CD8-positive, alpha-beta memory T cell (primary cell): ENCODE measurements at regions not wholly inside any gene's neighbourhood (a gene's known extent, or its start where the extent isn't known, plus 50 kb on each side); places are given as distances from the start of the nearest gene placed in this dataset.

Experiments used
- CTCF ChIA-PET: fragments of 350-600 bp; sonication (Branson Sonifier 250); formaldehyde crosslinking; loops from one replicate; lab custom pipeline; 2021; ENCODE audit warnings: antibody characterized with exemption; lab: Charles Lee
- POLR2A ChIA-PET: fragments of 350-600 bp; sonication (Branson Sonifier 250); formaldehyde crosslinking; loops from one replicate; lab custom pipeline; 2021; ENCODE audit warnings: antibody characterized with exemption; lab: Charles Lee
- DNase-seq, 5 donors: peaks; one replicate each; pipeline versions ENCODE4 v3.0.0 to v3.0.0-alpha.2; 2020 to 2022; ENCODE audit warnings: mixed read lengths in 1 of 5
- H3K27ac ChIP-seq: one replicate; pipeline ENCODE4 v1.7.0; 2013; ENCODE audit warnings: low read depth, mild to moderate bottlenecking, low read length, moderate library complexity
- H3K27me3 ChIP-seq: 2 replicates; pipeline ENCODE4 v1.7.0; 2013; ENCODE audit warnings: low read length, mild to moderate bottlenecking; ENCODE audit not compliant: insufficient read depth, poor library complexity, severe bottlenecking
- H3K36me3 ChIP-seq: 2 replicates; pipeline ENCODE4 v1.7.0; 2013; ENCODE audit warnings: mild to moderate bottlenecking, low read length, moderate library complexity; ENCODE audit not compliant: insufficient read depth
- H3K4me1 ChIP-seq: 2 replicates; pipeline ENCODE4 v1.7.0; 2013; ENCODE audit warnings: mild to moderate bottlenecking, low read length, moderate library complexity; ENCODE audit not compliant: insufficient read depth
- H3K4me3 ChIP-seq: 2 replicates; pipeline ENCODE4 v1.7.0; 2013; ENCODE audit warnings: mild to moderate bottlenecking, low read length
- H3K9me3 ChIP-seq: 2 replicates; pipeline ENCODE4 v1.7.0; 2013; ENCODE audit warnings: mild to moderate bottlenecking, low read length
- H3K27ac Mint-ChIP-seq, 8 donors: one replicate each; pipeline ENCODE4 v1.8.0; 2020 to 2021; ENCODE audit warnings: mixed read lengths in 8 of 8, mild to moderate bottlenecking in 6 of 8, inconsistent platforms in 3 of 8, moderate library complexity in 3 of 8
- H3K27me3 Mint-ChIP-seq, 2 donors: one replicate each; pipeline ENCODE4 v1.8.0; 2020 to 2021; ENCODE audit warnings: mixed read lengths in 2 of 2, mild to moderate bottlenecking in 1 of 2, moderate library complexity in 1 of 2
- H3K36me3 Mint-ChIP-seq, 3 donors: one replicate each; pipeline ENCODE4 v1.8.0; 2020 to 2021; ENCODE audit warnings: mixed read lengths in 3 of 3, inconsistent platforms in 1 of 3, mild to moderate bottlenecking in 1 of 3
- H3K4me1 Mint-ChIP-seq, 3 donors: one replicate each; pipeline ENCODE4 v1.8.0; 2020 to 2021; ENCODE audit warnings: mixed read lengths in 3 of 3, inconsistent platforms in 1 of 3, mild to moderate bottlenecking in 1 of 3
- H3K4me3 Mint-ChIP-seq, 7 donors: one replicate each; pipeline ENCODE4 v1.8.0; 2020 to 2021; ENCODE audit warnings: mixed read lengths in 7 of 7, mild to moderate bottlenecking in 6 of 7, moderate library complexity in 4 of 7, inconsistent platforms in 2 of 7
- H3K9me3 Mint-ChIP-seq, 5 donors: one replicate each; pipeline ENCODE4 v1.8.0; 2020 to 2022; ENCODE audit warnings: mixed read lengths in 5 of 5, mild to moderate bottlenecking in 3 of 5, moderate library complexity in 2 of 5, inconsistent platforms in 1 of 5

DNA sequence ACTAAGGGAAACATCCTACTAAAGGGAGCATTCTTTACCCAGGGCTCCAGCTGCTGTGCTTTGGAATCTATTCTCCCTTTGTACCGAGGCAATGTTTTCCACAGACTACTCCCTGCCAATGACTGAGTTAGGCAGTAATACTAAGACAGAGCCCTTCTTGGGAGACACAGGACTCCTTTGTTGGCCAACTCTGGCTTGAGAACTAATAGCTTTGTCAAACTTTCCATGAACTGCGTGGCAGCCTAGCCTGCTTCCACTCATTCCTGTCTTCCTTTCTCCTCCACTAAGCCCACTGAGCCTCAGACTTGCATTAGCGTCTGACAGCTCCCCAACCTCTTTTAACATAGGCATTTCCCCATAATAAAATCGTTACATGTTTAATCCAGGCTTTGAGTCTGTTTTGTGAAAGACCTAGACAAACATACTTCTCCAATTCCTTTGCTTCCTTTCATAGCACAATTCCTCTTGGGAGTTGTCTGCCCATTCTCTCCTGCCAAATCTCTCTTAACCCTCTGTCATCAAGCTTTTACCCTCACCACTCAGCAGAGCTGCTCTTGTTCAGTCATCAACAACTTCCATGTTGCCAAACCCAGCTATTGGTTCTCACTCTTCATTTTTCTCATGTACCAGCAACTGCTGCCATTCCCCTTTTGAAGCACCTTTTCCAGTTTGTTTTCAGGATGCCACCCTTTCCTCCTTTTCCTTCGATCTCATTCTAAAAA lies 300.3 kb upstream of the IGFBP7 start:
- no peaks in the 10 kb centered on the region for H3K4me1 ChIP-seq
- H3K27me3 ChIP-seq, result no peaks in the 10 kb centered on the region
- no peaks in the 10 kb centered on the region for H3K9me3 Mint-ChIP-seq
- POLR2A ChIA-PET, result no interaction called here
- CTCF ChIA-PET, result no interaction called here
- H3K4me1 Mint-ChIP-seq, result no peaks in the 10 kb centered on the region
- H3K9me3 ChIP-seq, result no peaks in the 10 kb centered on the region
- no peaks in the 10 kb centered on the region for H3K36me3 Mint-ChIP-seq
- H3K36me3 ChIP-seq, result no peaks in the 10 kb centered on the region
- no peak overlapping the region for H3K27ac Mint-ChIP-seq
- no peak overlapping the region for H3K4me3 ChIP-seq
- no peak overlapping the region for H3K4me3 Mint-ChIP-seq
- no peak overlapping the region for H3K27ac ChIP-seq
- no peaks in the 10 kb centered on the region for H3K27me3 Mint-ChIP-seq
- no peak for DNase-seq

DNA sequence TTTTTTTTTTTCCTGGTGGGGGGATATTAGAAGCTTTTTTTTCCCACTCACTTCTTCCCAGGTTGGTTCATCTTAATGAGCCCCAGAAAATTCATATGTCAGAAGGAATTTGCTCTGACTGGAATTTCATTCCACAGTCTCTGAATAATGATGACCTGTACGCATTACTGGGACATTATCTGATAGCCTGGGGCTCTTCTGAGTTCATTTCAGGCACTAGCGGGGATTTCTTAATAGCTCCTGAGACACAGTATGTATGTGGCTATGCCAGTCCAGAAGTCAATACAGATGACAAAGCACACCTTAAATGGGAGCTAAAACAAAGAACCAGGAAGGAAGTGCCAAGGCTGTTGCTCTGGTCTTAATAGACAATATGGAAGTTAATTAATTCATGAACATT lies 295.2 kb upstream of the IGFBP7 start:
- no peak for DNase-seq
- Histone ChIP-seq H3K4me3 (no peak overlapping the region), H3K27me3 (no peaks in the 10 kb centered on the region), H3K4me1 (no peaks in the 10 kb centered on the region), H3K27ac (no peak overlapping the region), H3K9me3 (no peaks in the 10 kb centered on the region), H3K36me3 (no peaks in the 10 kb centered on the region)
- H3K4me1 Mint-ChIP-seq, result no peaks in the 10 kb centered on the region
- peaks cover 0 to 4% (median 2%) of the 10 kb centered on the region in 5 donors for H3K9me3 Mint-ChIP-seq
- H3K27me3 Mint-ChIP-seq, result peaks cover 0 to 2% of the 10 kb centered on the region in 2 donors
- H3K4me3 Mint-ChIP-seq, result no peak overlapping the region
- CTCF ChIA-PET, result no interaction called here
- H3K27ac Mint-ChIP-seq, result no peak overlapping the region
- POLR2A ChIA-PET, result no interaction called here
- H3K36me3 Mint-ChIP-seq, result no peaks in the 10 kb centered on the region

DNA sequence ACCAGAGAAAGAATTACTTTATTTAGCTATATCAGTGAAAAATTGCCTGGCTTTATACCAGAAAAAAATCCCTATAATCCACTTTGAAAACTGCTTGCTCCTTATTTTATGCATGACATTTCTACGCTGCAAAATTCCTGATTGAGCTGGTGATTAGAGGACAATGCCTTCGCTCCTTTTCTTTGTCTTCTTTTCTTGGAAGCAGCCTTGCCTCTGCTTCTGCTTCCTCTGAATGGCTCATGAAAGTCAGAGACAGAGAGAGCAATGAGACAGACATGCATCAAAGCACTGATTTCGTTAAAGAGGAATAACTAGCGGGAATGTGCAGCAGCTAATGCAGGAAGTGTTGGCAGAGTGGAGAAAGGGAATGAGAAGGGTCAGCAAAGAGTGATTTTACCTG lies 294.3 kb upstream of the IGFBP7 start:
- H3K27ac Mint-ChIP-seq, result no peak overlapping the region
- Histone ChIP-seq H3K4me3 (no peak overlapping the region), H3K36me3 (no peaks in the 10 kb centered on the region), H3K4me1 (no peaks in the 10 kb centered on the region), H3K27ac (no peak overlapping the region), H3K27me3 (no peaks in the 10 kb centered on the region), H3K9me3 (no peaks in the 10 kb centered on the region)
- H3K4me1 Mint-ChIP-seq, result no peaks in the 10 kb centered on the region
- peaks cover 0 to 2% of the 10 kb centered on the region in 2 donors for H3K27me3 Mint-ChIP-seq
- CTCF ChIA-PET, result interaction anchor here (1.0 kb wide), 1 partner anchor 8 kb away, joined by 3 read pairs; no protein-coding TSS in a partner anchor
- H3K9me3 Mint-ChIP-seq, result peaks cover 0 to 4% (median 2%) of the 10 kb centered on the region in 5 donors
- no peak for DNase-seq
- POLR2A ChIA-PET, result no interaction called here
- no peak overlapping the region for H3K4me3 Mint-ChIP-seq
- no peaks in the 10 kb centered on the region for H3K36me3 Mint-ChIP-seq

DNA sequence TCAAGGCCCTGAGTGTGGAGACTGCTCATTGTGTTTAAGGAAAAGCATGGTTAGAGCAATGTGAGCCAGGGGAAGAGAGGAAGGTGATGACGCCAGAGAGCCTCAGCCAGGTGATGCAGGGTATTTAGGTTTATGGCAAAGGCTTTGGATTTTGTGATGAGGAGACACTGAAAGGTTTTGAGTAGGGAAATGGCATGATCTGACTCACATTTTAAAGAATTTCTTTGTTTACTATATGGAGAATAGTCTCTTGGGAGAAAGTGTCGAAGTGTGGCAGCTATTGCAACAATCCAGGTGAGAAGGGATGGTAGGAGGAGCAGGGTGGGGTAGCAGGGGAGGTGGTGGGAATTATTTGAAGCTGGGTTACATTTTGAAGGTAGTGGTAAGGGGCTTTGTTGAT lies 293.4 kb upstream of the IGFBP7 start:
- Mint-ChIP-seq H3K36me3 (no peaks in the 10 kb centered on the region), H3K4me1 (no peaks in the 10 kb centered on the region), H3K9me3 (peaks cover 0 to 4% (median 2%) of the 10 kb centered on the region in 5 donors), H3K4me3 (no peak overlapping the region), H3K27me3 (peaks cover 0 to 2% of the 10 kb centered on the region in 2 donors), H3K27ac (no peak overlapping the region)
- Histone ChIP-seq H3K4me3 (no peak overlapping the region), H3K36me3 (no peaks in the 10 kb centered on the region), H3K27ac (no peak overlapping the region), H3K9me3 (no peaks in the 10 kb centered on the region), H3K4me1 (no peaks in the 10 kb centered on the region), H3K27me3 (no peaks in the 10 kb centered on the region)
- ChIA-PET POLR2A (no interaction called here), CTCF (interaction anchor here (1.0 kb wide), 1 partner anchor 9 kb away, joined by 3 read pairs; no protein-coding TSS in a partner anchor)
- no peak for DNase-seq

DNA sequence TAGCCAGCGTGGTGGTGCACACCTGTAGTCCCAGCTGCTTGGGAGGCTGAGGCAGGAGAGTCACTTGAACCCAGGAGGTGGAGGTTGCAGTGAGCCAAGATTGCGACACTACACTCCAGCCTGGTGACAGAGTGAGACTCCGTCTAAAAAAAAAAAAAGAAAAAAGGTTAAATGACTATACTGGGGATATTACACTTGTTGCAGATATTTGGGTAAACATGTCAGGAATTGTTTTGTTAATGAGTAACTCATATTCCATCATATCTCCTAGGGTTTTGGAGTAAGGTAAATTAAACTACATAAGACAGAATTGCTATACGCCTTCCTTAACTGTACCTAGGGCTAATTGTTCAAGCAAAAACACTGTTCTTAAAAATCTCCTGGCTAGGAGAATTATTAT lies 291.4 kb upstream of the IGFBP7 start:
- no peak for DNase-seq
- Histone ChIP-seq H3K4me3 (no peak overlapping the region), H3K9me3 (no peaks in the 10 kb centered on the region), H3K36me3 (no peaks in the 10 kb centered on the region), H3K27ac (no peak overlapping the region), H3K27me3 (no peaks in the 10 kb centered on the region), H3K4me1 (no peaks in the 10 kb centered on the region)
- CTCF ChIA-PET, result no interaction called here
- peaks cover 0 to 2% of the 10 kb centered on the region in 2 donors for H3K27me3 Mint-ChIP-seq
- H3K36me3 Mint-ChIP-seq, result no peaks in the 10 kb centered on the region
- POLR2A ChIA-PET, result no interaction called here
- H3K4me1 Mint-ChIP-seq, result no peaks in the 10 kb centered on the region
- H3K4me3 Mint-ChIP-seq, result no peak overlapping the region
- H3K27ac Mint-ChIP-seq, result no peak overlapping the region
- H3K9me3 Mint-ChIP-seq, result peaks cover 0 to 4% (median 2%) of the 10 kb centered on the region in 5 donors

DNA sequence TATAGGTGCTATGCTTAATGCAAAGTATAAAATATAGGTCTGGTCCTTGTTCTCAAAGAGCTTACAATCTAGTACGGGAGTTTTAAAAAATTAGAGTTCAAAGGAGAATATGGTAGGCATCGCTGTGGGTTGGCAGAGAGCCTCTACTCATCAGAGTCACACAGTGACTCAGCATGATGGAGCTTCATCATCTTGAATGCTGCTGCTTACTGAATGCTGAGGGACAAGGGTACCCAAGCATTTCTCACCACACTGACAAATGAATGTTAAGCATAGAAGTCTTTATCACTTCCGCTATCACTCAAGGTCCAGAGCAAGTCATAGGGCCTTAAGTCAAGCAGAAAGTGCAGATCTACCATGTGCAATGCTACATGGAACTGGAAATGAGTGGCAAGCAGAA lies 268.6 kb upstream of the IGFBP7 start:
- ChIA-PET POLR2A (no interaction called here), CTCF (no interaction called here)
- Mint-ChIP-seq H3K36me3 (no peaks in the 10 kb centered on the region), H3K27ac (no peak overlapping the region), H3K4me3 (no peak overlapping the region), H3K27me3 (peaks cover 0 to 1% of the 10 kb centered on the region in 2 donors), H3K4me1 (no peaks in the 10 kb centered on the region), H3K9me3 (peaks cover 0 to 7% (median 0%) of the 10 kb centered on the region in 5 donors)
- no peaks in the 10 kb centered on the region for H3K27me3 ChIP-seq
- H3K4me3 ChIP-seq, result no peak overlapping the region
- no peaks in the 10 kb centered on the region for H3K36me3 ChIP-seq
- no peak overlapping the region for H3K27ac ChIP-seq
- no peaks in the 10 kb centered on the region for H3K4me1 ChIP-seq
- no peaks in the 10 kb centered on the region for H3K9me3 ChIP-seq
- DNase-seq, result no peak

DNA sequence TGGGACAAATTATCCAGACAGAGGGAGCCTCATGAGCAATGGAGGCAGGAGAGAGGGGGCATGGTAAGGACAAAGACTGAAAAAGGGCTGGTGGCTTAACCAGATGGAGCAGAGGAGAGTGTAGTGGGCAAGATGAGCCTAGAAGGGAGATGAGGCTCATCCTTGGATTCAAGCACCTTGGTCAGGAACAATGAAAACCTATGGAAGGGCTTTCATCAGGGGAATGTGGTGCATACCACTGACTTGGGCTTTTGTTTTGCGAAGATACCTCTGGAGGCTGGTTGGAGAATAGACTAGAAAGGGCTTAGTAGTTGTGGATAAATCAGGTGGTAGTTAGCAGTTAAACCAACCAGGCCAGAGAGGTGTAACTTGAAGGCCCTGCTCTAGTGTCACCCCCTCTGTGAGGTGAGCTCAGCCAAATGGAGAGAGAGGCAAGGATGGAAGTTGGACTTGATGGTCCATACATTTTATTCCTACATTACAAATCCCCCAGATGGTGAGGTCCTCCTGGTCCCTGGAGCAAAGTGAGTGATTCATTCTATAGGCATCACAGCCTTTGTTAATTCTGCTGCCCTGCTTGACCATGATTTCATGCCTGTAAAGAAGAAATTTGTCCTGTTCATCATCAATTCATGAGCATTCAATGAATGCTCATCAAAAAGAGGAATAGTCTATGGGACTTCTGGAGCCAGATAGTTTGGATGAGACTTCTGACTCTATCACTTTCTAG lies 264.8 kb upstream of the IGFBP7 start:
- Histone ChIP-seq H3K4me3 (no peak overlapping the region), H3K4me1 (no peaks in the 10 kb centered on the region), H3K27me3 (no peaks in the 10 kb centered on the region), H3K36me3 (no peaks in the 10 kb centered on the region), H3K27ac (no peak overlapping the region), H3K9me3 (no peaks in the 10 kb centered on the region)
- Mint-ChIP-seq H3K4me3 (no peak overlapping the region), H3K36me3 (no peaks in the 10 kb centered on the region), H3K27me3 (peaks cover 0 to 5% of the 10 kb centered on the region in 2 donors), H3K4me1 (no peaks in the 10 kb centered on the region), H3K9me3 (peaks cover 0 to 9% (median 0%) of the 10 kb centered on the region in 5 donors), H3K27ac (no peak overlapping the region)
- POLR2A ChIA-PET, result no interaction called here
- CTCF ChIA-PET, result no interaction called here
- DNase-seq, result no peak

DNA sequence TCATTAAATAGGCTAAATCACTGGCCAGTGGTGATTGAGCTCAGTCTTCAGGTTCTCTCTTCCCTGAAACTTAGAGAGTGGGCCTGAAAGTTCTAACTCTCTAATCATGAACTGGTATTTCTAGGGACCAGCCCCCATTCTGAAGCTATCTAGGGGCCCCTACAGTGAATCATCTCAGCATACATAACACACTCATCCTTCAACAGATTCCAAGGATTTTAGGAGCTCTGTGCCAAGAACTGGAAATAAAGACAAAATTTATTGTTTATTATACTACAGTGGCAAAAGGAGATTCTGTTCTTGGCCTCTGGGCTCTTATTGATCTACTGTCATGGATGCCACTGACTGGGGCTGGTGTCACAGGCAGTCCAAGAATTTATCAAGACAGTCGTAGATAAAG lies 263.8 kb upstream of the IGFBP7 start:
- H3K4me1 Mint-ChIP-seq, result no peaks in the 10 kb centered on the region
- CTCF ChIA-PET, result no interaction called here

More for the DNA sequence above, 263.8 kb upstream of the IGFBP7 start:
- DNase-seq, result no peak
- H3K4me1 ChIP-seq, result no peaks in the 10 kb centered on the region
- Mint-ChIP-seq H3K27ac (no peak overlapping the region), H3K9me3 (peaks cover 0 to 7% (median 0%) of the 10 kb centered on the region in 5 donors), H3K4me3 (no peak overlapping the region), H3K27me3 (peaks cover 0 to 5% of the 10 kb centered on the region in 2 donors), H3K36me3 (no peaks in the 10 kb centered on the region)
- H3K27me3 ChIP-seq, result no peaks in the 10 kb centered on the region
- H3K27ac ChIP-seq, result no peak overlapping the region
- no peak overlapping the region for H3K4me3 ChIP-seq
- H3K36me3 ChIP-seq, result no peaks in the 10 kb centered on the region
- no peaks in the 10 kb centered on the region for H3K9me3 ChIP-seq
- POLR2A ChIA-PET, result no interaction called here
